Activated T-cell treated with anti-CD3 and anti-CD28 coated beads, Interleukin-2, amount 50 U/mL, for 24 hours (primary cell): ENCODE measurements at regions not wholly inside any gene's neighbourhood (a gene's known extent, or its start where the extent isn't known, plus 50 kb on each side); places are given as distances from the start of the nearest gene placed in this dataset.

Experiments used
- DNase-seq: peaks from one replicate; pipeline ENCODE4 v3.0.0-alpha.2; 2020
- H3K27ac Mint-ChIP-seq: 2 replicates; pipeline ENCODE4 v1.8.0; 2020; ENCODE audit warnings: mild to moderate bottlenecking, mixed read lengths
- H3K27me3 Mint-ChIP-seq: 2 replicates; pipeline ENCODE4 v1.8.0; 2020; ENCODE audit warnings: mixed read lengths
- H3K36me3 Mint-ChIP-seq: 2 replicates; pipeline ENCODE4 v1.8.0; 2020; ENCODE audit warnings: low read depth, mixed read lengths
- H3K4me1 Mint-ChIP-seq: 2 replicates; pipeline ENCODE4 v1.8.0; 2020; ENCODE audit warnings: low read depth, mixed read lengths
- H3K4me3 Mint-ChIP-seq: 2 replicates; pipeline ENCODE4 v1.8.0; 2020; ENCODE audit warnings: mild to moderate bottlenecking, moderate library complexity, mixed read lengths
- H3K9me3 Mint-ChIP-seq: 2 replicates; pipeline ENCODE4 v1.8.0; 2020; ENCODE audit warnings: mixed read lengths

DNA sequence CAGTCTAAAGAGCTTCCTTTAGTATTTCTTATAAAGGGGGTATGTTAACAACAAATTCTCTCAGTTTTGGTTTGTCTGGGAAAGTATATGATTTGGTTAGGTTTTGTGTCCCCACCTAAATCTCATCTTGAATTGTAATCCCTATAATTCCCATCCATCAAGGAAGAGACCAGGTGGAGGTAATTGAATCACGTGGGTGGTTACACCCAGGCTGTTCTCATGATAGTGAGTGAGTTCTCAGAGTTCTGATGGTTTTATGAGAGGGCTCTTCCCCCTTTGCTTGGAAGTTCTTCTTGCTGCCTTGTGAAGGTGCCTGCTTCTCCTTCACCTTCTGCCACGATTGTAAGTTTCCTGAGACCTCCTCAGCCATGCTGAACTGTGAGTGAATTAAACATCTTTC lies 109.1 kb downstream of the MACIR start:
- no peak for DNase-seq
- no peak overlapping the region for H3K4me3 Mint-ChIP-seq
- H3K27me3 Mint-ChIP-seq, result peaks cover 6% of the 10 kb centered on the region
- no peak overlapping the region for H3K27ac Mint-ChIP-seq
- peaks cover 5% of the 10 kb centered on the region for H3K9me3 Mint-ChIP-seq
- no peaks in the 10 kb centered on the region for H3K4me1 Mint-ChIP-seq
- H3K36me3 Mint-ChIP-seq, result no peaks in the 10 kb centered on the region

DNA sequence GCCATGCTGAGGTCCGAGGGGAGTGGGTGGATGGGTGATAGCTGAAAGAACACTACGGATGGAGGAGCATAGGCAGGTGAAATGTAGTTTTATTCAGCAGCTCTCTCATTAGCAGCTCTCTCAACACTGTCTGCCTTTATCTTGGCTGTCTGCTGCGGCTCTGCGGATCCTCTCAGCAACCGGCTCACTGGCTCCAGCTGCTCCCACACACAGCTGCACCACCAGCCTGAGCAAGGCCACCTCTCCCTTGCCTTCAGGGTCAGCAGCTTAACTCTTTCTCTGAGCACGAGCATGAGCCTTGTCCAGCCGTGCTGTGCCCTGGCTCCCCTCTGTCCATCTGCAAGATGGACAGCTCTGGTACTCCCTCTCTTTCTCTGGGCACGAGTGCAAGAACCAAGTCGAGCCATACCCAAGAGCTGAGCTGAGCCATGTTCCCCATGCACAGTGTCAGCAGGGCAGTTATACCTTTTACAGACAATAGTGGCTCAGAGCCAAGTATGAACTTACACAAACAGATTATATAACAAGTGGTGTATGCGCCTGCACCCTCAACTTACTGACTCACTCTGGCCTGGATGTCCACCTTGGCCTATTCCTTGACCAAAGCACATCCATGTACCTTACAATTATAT lies 108.5 kb downstream of the MACIR start:
- H3K4me1 Mint-ChIP-seq, result no peaks in the 10 kb centered on the region
- no peaks in the 10 kb centered on the region for H3K36me3 Mint-ChIP-seq
- no peak for DNase-seq
- H3K27ac Mint-ChIP-seq, result no peak overlapping the region
- peaks cover 6% of the 10 kb centered on the region for H3K27me3 Mint-ChIP-seq
- H3K9me3 Mint-ChIP-seq, result peaks cover 5% of the 10 kb centered on the region
- no peak overlapping the region for H3K4me3 Mint-ChIP-seq

DNA sequence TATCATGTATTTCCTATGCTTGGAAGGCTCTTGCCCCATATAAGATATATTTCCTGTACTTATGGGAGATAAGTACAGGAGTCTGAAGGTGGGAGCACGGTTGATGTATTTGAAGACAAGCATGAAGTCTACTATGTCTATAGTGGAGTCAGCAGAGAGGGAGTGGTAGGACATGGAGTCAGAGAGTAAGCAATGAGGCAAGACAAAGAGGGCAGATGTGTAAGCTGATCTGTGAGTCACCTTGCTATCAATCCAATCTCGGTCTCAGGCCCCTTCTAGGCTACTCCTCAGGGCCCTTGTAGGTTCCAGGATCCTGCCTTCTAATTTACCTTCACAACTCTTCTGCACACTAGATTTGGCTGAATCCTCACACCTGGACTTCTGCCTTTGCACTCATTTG lies 105.5 kb downstream of the MACIR start:
- no peaks in the 10 kb centered on the region for H3K4me1 Mint-ChIP-seq
- no peak overlapping the region for H3K27ac Mint-ChIP-seq
- no peak overlapping the region for H3K4me3 Mint-ChIP-seq
- H3K9me3 Mint-ChIP-seq, result peaks cover 5% of the 10 kb centered on the region
- DNase-seq, result no peak
- H3K27me3 Mint-ChIP-seq, result no peaks in the 10 kb centered on the region
- H3K36me3 Mint-ChIP-seq, result no peaks in the 10 kb centered on the region

DNA sequence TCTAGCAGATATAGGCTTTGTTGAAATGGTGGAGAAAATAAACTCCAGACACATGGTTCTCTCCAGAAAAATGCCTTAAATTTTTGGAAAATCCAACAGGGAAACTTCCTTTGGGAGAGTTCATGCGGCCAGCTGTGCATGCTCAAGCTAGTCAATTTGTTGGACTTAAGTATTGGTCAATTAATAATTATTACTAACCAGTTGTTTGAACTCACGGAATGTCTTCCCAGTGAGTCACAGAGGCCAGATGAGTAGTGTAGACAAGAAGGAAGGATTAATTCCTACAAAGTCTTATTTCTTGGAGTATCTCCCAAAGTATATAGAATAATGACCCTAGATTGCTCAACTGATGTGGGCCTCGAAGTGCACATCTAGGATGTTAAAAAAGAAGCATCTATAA lies 103.6 kb downstream of the MACIR start:
- H3K4me3 Mint-ChIP-seq, result no peak overlapping the region
- H3K9me3 Mint-ChIP-seq, result no peaks in the 10 kb centered on the region
- no peak overlapping the region for H3K27ac Mint-ChIP-seq
- H3K27me3 Mint-ChIP-seq, result no peaks in the 10 kb centered on the region
- DNase-seq, result no peak
- H3K4me1 Mint-ChIP-seq, result peaks cover 2% of the 10 kb centered on the region
- H3K36me3 Mint-ChIP-seq, result no peaks in the 10 kb centered on the region

DNA sequence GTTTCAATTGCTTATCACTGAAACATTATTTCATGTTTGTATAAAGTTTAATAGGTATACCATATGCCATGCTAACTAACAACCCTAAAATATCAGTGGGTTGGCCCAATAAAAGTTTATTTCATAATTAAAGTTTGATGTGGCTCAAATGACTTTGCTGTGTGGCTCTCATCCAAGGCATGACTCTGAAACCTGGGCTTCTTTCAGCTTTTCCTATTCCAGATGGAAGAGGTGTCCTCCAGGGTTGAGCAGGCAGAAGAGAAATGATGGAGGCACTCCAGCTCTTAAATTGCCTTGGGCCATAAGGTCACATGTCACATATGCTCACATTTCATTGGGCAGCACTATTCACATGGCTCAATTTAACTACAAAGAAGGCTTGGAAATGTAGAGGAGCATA lies 101.9 kb downstream of the MACIR start:
- Mint-ChIP-seq H3K36me3 (no peaks in the 10 kb centered on the region), H3K4me1 (peaks cover 14% of the 10 kb centered on the region), H3K9me3 (no peaks in the 10 kb centered on the region), H3K27me3 (no peaks in the 10 kb centered on the region), H3K27ac (no peak overlapping the region), H3K4me3 (no peak overlapping the region)
- no peak for DNase-seq

DNA sequence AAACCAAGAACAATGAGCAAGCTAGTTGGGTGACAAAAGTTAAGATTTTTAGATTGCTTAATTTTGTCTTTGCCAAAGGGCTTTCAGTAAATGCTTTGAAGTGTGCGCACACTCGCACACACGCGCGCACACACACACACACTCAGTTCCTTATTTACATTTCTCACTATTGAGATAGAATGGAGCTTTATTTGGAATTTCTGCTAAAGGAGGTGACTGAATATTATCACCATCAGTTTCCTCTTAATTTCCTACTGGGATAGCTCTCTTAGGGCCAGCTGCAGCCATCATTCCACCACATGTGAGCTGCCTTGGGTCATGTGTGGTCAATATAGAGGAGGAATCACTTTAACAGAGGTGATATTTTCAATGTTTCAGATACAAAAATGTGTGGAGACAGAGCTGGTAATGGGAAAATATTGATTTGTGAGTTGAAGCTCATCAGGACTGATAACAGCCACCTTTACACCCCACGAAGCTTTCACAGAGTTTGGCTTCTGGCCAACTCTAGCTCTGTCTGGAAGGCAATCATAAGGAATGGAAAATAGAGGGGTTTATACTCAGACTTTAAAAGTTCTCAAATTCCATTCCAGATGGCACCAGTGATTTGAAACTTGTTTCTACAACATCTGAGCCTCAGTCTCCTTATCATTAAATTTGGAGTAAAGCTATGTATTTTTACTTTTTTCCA lies 99.9 kb downstream of the MACIR start:
- Mint-ChIP-seq H3K36me3 (no peaks in the 10 kb centered on the region), H3K9me3 (no peaks in the 10 kb centered on the region), H3K4me1 (peaks cover 14% of the 10 kb centered on the region), H3K27me3 (peaks cover 8% of the 10 kb centered on the region), H3K27ac (no peak overlapping the region), H3K4me3 (no peak overlapping the region)
- DNase-seq, result no peak

DNA sequence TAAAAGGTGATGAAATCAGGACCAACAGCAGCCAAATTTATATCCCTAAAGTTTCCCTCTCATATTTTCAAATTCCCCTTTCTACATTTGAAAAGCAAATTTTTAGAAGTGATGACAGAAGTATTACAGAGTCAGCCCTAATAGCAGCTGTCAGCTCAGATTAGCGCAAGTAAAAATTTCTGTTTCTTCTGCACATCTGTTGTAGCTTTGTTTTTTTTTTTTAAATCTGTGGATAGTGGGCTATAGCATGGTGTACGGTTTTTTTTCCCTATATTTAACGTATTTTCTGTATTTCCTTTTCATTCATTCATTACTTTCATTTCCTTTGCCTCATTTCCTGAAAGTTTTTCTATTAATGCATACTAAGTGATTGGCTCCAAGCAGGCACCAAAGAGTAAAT lies 99.1 kb downstream of the MACIR start:
- Mint-ChIP-seq H3K4me3 (no peak overlapping the region), H3K9me3 (no peaks in the 10 kb centered on the region)

DNA sequence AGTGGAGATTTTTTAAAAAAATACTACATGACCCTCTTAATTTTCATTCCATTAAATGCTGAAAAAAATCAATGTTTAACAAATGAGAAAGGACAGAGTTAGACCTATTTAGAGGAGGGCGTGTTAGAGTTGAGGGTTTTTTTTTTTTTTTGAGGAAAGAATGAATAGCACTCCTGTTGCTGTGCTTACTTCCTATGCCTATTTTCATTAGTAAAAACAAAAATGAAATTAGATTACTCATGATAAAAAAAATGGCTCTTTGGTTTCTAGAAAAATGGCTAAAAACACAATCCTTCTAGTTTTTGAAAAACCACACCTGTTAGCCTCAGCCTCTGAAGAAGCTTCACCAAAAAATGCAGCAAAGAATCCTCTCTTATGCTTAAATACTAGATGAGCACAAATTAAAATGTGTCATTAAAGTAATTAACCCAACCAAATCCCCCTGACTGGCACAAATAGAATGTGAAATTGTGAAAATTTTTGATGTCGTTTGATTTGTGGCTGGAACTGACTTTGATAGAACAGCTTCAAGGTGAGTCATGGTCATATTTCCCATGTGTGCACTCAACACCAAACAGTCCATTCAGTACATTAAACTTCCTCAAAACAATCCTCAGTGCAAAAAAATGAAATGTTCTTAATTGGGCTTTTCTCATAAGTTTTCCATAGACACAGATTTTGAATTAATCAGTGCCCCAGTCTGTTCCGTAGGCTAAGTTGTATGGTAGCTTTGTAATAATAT lies 98.0 kb downstream of the MACIR start:
- H3K4me3 Mint-ChIP-seq, result no peak overlapping the region
- no peak for DNase-seq
- H3K27me3 Mint-ChIP-seq, result peaks cover 19% of the 10 kb centered on the region
- H3K27ac Mint-ChIP-seq, result peak overlapping the region; percentile 79
- H3K36me3 Mint-ChIP-seq, result no peaks in the 10 kb centered on the region
- H3K9me3 Mint-ChIP-seq, result no peaks in the 10 kb centered on the region
- H3K4me1 Mint-ChIP-seq, result peaks cover 14% of the 10 kb centered on the region

More for the DNA sequence above, 99.1 kb downstream of the MACIR start:
- H3K27ac Mint-ChIP-seq, result no peak overlapping the region
- no peak for DNase-seq
- H3K36me3 Mint-ChIP-seq, result no peaks in the 10 kb centered on the region
- peaks cover 14% of the 10 kb centered on the region for H3K4me1 Mint-ChIP-seq
- peaks cover 10% of the 10 kb centered on the region for H3K27me3 Mint-ChIP-seq

DNA sequence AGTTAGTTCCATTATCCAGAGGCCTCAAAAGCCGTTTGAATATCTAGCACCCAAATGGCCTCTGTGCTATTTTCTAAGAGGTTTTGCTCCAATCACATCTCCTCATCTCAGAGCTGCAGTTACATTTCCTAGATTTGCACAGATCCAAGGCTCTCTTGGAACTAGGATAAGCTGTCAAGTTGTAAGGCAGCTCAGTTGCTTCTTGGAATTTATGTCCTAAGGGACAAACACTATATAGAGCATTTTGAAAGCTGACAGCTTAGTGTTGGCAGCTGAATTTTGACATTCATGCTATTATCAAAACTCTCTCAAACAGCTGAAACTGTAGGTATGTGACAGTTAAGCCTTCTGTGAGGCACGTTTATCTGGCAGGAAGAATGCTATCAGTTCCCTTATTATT lies 97.0 kb downstream of the MACIR start:
- Mint-ChIP-seq H3K36me3 (no peaks in the 10 kb centered on the region), H3K4me3 (no peak overlapping the region), H3K4me1 (peaks cover 14% of the 10 kb centered on the region), H3K9me3 (no peaks in the 10 kb centered on the region), H3K27ac (no peak overlapping the region), H3K27me3 (peaks cover 26% of the 10 kb centered on the region)
- DNase-seq, result no peak

DNA sequence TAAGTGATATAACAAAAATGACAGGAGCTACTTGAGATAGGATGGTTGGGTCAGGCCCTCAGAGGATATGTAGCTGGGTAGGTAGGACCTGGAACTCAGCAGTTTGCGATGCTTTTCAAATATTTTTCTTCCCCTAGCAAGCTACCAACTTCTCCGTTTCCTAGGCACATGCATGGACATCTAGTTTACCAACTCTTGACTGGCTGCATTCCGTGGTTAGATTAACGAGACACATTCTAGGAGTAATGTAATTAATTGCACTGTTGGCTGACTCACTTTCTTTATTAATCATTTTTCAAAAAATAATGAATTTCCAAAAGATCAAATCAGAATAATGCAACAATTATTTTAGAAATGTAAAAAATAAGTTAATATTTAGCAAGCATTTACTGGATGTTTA lies 95.9 kb downstream of the MACIR start:
- Mint-ChIP-seq H3K9me3 (no peaks in the 10 kb centered on the region), H3K27me3 (peaks cover 37% of the 10 kb centered on the region), H3K27ac (no peak overlapping the region), H3K4me3 (no peak overlapping the region), H3K36me3 (no peaks in the 10 kb centered on the region), H3K4me1 (peaks cover 14% of the 10 kb centered on the region)
- DNase-seq, result no peak

DNA sequence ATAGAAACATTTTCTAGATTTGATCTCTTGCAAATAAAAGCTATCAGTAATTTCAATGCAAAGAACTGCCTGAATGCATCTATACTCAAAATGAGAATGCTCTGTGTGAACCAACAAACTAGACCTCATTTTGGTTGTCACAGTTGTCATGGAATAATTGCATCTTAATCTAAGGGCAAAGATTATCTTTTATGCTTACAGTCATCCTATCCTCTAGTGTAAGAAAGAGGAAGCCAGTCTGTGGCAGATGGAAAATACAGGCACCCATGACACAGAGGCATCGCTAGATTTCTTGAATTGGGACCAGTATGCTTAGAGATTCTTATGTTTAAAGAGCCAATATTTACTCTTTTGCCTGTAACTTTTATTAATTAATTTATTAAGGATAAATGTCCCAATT lies 95.0 kb downstream of the MACIR start:
- DNase-seq, result no peak
- no peak overlapping the region for H3K27ac Mint-ChIP-seq
- no peak overlapping the region for H3K4me3 Mint-ChIP-seq
- H3K27me3 Mint-ChIP-seq, result peaks cover 43% of the 10 kb centered on the region
- H3K9me3 Mint-ChIP-seq, result no peaks in the 10 kb centered on the region
- H3K36me3 Mint-ChIP-seq, result no peaks in the 10 kb centered on the region
- H3K4me1 Mint-ChIP-seq, result peaks cover 14% of the 10 kb centered on the region

DNA sequence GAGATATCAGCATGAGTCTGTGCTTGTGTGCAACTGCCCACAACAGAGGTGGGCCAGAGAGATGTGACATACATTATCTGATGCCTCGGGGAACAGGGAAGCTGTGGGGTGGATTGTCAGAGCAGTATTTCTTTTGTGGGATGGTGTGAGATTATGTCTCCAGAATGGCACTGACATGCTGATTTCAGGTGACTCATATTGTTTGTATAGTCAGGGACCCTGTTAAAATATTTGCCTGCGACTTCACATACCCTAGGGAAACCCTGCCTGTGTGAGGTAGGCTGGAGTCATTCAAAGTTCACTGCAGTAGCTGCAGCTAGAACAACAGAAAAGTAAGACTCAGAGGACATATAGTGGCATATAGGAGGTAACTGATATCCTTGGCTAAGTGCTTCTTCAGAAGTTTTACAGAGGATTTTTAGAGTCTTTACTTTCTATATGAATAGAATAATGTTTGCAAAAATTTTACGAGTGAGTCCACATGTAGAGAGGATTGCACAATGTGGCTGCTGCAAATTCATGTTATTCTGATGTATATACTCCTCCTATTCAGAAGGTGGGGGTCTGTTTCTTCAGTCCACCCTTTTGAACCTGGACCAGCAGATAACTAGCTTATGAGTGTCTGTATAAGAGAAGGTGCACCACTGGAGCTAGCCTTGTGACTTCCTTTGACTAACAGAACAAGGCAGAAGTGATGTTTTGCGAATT lies 89.3 kb downstream of the MACIR start:
- Mint-ChIP-seq H3K9me3 (no peaks in the 10 kb centered on the region), H3K36me3 (no peaks in the 10 kb centered on the region), H3K4me1 (no peaks in the 10 kb centered on the region), H3K27ac (no peak overlapping the region), H3K27me3 (peaks cover 43% of the 10 kb centered on the region), H3K4me3 (no peak overlapping the region)
- no peak for DNase-seq

DNA sequence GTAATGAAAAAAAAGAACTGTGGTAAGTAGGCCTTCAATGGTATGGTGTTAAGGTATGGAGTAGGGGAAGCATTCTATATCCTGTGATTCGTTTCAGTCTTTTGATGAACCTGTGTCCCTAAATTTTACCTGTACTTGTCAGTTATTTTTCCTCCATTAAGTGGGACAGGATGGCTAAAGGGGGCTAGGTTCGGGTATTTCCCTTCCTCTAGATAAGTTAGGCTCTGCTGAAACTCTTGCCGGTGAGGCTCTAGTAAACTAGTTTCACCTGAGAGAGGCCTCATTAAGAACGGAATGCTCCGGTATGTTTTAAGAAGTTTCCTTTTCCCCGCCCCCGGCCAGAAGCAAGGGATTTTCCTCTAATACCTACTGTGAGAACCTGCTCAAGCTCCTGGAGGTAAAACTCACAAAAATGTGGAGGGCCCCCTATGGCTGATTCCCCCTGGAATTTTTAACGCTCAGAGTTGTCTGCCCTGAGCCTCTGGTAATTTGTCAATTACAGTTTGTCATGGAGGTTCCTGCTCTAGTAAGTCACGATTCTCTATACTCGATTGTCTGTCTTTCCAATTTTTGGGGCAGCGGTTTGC lies 87.7 kb downstream of the MACIR start:
- no peak for DNase-seq
- H3K27ac Mint-ChIP-seq, result no peak overlapping the region
- H3K4me3 Mint-ChIP-seq, result no peak overlapping the region
- peaks cover 39% of the 10 kb centered on the region for H3K27me3 Mint-ChIP-seq
- H3K4me1 Mint-ChIP-seq, result peaks cover 3% of the 10 kb centered on the region
- H3K9me3 Mint-ChIP-seq, result peaks cover 2% of the 10 kb centered on the region
- H3K36me3 Mint-ChIP-seq, result no peaks in the 10 kb centered on the region

DNA sequence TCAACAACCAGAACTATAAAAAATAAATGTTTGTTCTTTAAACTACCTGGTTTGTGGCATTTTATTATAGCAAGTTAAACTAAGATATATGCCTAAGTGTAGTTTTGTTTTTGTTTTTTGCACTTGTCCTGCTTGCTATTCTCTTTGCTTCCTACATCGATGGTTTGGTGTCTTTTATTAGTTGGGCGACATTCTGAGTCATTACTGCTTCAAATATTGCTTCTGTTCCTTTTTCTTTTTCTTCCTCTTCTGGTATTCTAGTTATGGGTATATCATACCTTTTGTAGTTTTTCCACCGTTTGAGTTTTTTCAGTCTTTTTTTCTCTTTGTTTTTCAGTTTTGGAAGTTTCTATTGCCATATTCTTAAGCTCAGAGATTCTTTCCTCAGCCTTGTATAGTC lies 86.9 kb downstream of the MACIR start:
- peaks cover 7% of the 10 kb centered on the region for H3K4me1 Mint-ChIP-seq
- no peaks in the 10 kb centered on the region for H3K36me3 Mint-ChIP-seq

More for the DNA sequence above, 86.9 kb downstream of the MACIR start:
- no peak for DNase-seq
- Mint-ChIP-seq H3K27me3 (peaks cover 33% of the 10 kb centered on the region), H3K4me3 (no peak overlapping the region), H3K27ac (no peak overlapping the region), H3K9me3 (peaks cover 2% of the 10 kb centered on the region)
